ENCODE measurements at regions not wholly inside any gene's neighbourhood (a gene's known extent, or its start where the extent isn't known, plus 50 kb on each side); places are given as distances from the start of the nearest gene placed in this dataset.

DNA sequence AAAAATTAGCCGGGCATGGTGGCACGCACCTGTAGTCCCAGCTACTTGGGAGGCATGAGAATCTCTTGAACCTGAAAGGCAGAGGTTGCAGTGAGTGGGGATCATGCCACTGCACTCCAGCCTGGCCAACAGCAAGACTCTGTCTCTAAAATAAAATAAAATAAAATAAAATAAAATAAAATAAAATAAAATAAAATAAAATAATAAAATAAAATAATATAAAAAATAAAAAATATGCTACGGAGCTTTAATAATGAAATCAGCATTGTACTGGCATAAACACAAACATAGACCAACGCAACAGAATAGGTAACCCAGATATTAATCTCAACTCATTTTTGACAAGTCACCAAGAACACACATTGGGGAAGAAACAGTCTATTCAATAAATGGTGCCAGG lies 973.4 kb upstream of the SOX11 start:
- H3K4me1 ChIP-seq (ENCODE audit: insufficient read depth, low read length), result no peaks in the 10 kb centered on the region
- POLR2A ChIA-PET, result no interaction called here
- ATAC-seq (ENCODE audit: poor library complexity) (no peak), DNase-seq (no peak)
- intact Hi-C loops (cut with DNase I, micrococcal nuclease), result no loop called here
- no peaks in the 10 kb centered on the region for H3K27me3 Mint-ChIP-seq
- no peak overlapping the region for H3K4me3 ChIP-seq (ENCODE audit: low read length)
- H3K36me3 Mint-ChIP-seq (ENCODE audit: low read depth), result no peaks in the 10 kb centered on the region
- H3K9me3 Mint-ChIP-seq, result peaks cover 13% of the 10 kb centered on the region
- CTCF ChIA-PET, result no interaction called here
- H3K4me3 Mint-ChIP-seq, result no peak overlapping the region
- peaks cover 3% of the 10 kb centered on the region in 2 experiments for H3K9me3 ChIP-seq (ENCODE audit: control insufficient read depth in 1 of 2, insufficient read depth in 1 of 2, low read length in 2 of 2)
- no peak for TF ChIP-seq CTCF (IDR thresholded peaks at IDR 0.05)
- no peaks in the 10 kb centered on the region for H3K27me3 ChIP-seq (ENCODE audit: control insufficient read depth in 1 of 2, insufficient read depth in 2 of 2, low read length in 2 of 2)
- no peaks in the 10 kb centered on the region for H3K4me1 Mint-ChIP-seq (ENCODE audit: low read depth)
- H3K27ac ChIP-seq (ENCODE audit: low read depth in 1 of 2, low read length in 2 of 2), result no peak overlapping the region
- no peaks in the 10 kb centered on the region for H3K36me3 ChIP-seq (ENCODE audit: insufficient read depth, low read length)
- no peak overlapping the region for H3K27ac Mint-ChIP-seq

DNA sequence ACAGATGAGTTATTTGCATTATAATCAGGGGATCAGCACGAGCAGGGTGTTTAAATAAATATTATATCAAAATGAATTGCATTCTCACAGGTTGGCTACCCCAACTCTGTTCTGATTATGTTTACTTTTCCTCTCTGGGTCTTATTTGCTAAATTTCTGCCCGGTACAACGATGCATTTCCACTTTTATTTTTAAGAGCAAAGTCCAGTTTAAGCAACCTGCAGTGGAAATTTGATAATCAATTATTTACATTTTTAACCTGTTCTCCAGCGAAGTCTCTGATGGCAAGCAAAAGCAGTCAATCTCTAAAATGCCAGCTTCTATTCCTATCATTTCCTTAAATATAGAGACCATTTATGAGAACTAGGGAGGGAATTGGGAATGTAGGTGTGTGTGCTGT lies 966.6 kb upstream of the SOX11 start:
- H3K27me3 Mint-ChIP-seq, result no peaks in the 10 kb centered on the region
- Histone ChIP-seq H3K27ac (ENCODE audit: low read depth in 1 of 2, low read length in 2 of 2) (no peak overlapping the region), H3K4me1 (ENCODE audit: insufficient read depth, low read length) (no peaks in the 10 kb centered on the region), H3K27me3 (ENCODE audit: control insufficient read depth in 1 of 2, insufficient read depth in 2 of 2, low read length in 2 of 2) (no peaks in the 10 kb centered on the region), H3K4me3 (ENCODE audit: low read length) (no peak overlapping the region), H3K9me3 (ENCODE audit: control insufficient read depth in 1 of 2, insufficient read depth in 1 of 2, low read length in 2 of 2) (peaks cover 0 to 6% of the 10 kb centered on the region in 2 experiments), H3K36me3 (ENCODE audit: insufficient read depth, low read length) (no peaks in the 10 kb centered on the region)
- H3K4me3 Mint-ChIP-seq, result no peak overlapping the region
- no peaks in the 10 kb centered on the region for H3K36me3 Mint-ChIP-seq (ENCODE audit: low read depth)
- H3K27ac Mint-ChIP-seq, result no peak overlapping the region
- DNase-seq (no peak), ATAC-seq (ENCODE audit: poor library complexity) (no peak)
- H3K9me3 Mint-ChIP-seq, result peaks cover 3% of the 10 kb centered on the region
- no peaks in the 10 kb centered on the region for H3K4me1 Mint-ChIP-seq (ENCODE audit: low read depth)
- intact Hi-C loops (cut with DNase I, micrococcal nuclease), result no loop called here
- TF ChIP-seq CTCF (IDR thresholded peaks at IDR 0.05), result no peak
- POLR2A ChIA-PET, result no interaction called here
- CTCF ChIA-PET, result no interaction called here

DNA sequence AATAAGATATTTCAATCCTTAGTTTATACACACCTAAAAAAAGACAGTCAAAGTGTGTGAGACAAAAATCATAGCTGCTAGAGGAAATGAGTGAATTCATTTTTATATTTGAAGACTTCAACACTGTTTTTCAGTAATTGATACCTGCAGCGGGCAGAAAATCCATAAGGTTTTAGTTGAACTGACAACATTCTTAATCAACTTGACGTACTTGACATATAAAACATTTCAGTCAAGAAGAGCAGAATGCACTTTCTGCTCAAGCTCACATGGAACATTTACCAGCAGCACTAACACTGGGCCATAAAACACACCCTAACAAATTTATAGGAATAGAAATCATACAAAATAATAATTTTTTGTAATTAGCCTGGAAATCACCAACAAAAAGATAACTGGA lies 959.6 kb upstream of the SOX11 start:
- Histone ChIP-seq H3K27ac (ENCODE audit: low read depth in 1 of 2, low read length in 2 of 2) (no peak overlapping the region), H3K27me3 (ENCODE audit: control insufficient read depth in 1 of 2, insufficient read depth in 2 of 2, low read length in 2 of 2) (no peaks in the 10 kb centered on the region), H3K9me3 (ENCODE audit: control insufficient read depth in 1 of 2, insufficient read depth in 1 of 2, low read length in 2 of 2) (peaks cover 0 to 4% of the 10 kb centered on the region in 2 experiments), H3K4me3 (ENCODE audit: low read length) (no peak overlapping the region), H3K4me1 (ENCODE audit: insufficient read depth, low read length) (no peaks in the 10 kb centered on the region), H3K36me3 (ENCODE audit: insufficient read depth, low read length) (no peaks in the 10 kb centered on the region)
- DNase-seq (no peak), ATAC-seq (ENCODE audit: poor library complexity) (no peak)
- no peak for TF ChIP-seq CTCF (IDR thresholded peaks at IDR 0.05)
- Mint-ChIP-seq H3K4me1 (ENCODE audit: low read depth) (no peaks in the 10 kb centered on the region), H3K27me3 (no peaks in the 10 kb centered on the region), H3K36me3 (ENCODE audit: low read depth) (no peaks in the 10 kb centered on the region), H3K27ac (no peak overlapping the region), H3K9me3 (no peaks in the 10 kb centered on the region), H3K4me3 (no peak overlapping the region)
- POLR2A ChIA-PET, result no interaction called here
- CTCF ChIA-PET, result no interaction called here
- intact Hi-C loops (cut with DNase I, micrococcal nuclease), result no loop called here

Data from CD4-positive, alpha-beta T cell (primary cell).